CD14-positive monocyte (primary cell): ENCODE measurements at regions not wholly inside any gene's neighbourhood (a gene's known extent, or its start where the extent isn't known, plus 50 kb on each side); places are given as distances from the start of the nearest gene placed in this dataset.

ENCODE experiments used
- DNase-seq, 3 donors: peaks; one replicate each; pipeline ENCODE4 v3.0.0-alpha.2; 2011 to 2022
- H2AFZ ChIP-seq: 2 replicates; pipeline ENCODE4 v1.6.0; 2012; ENCODE audit warnings: mild to moderate bottlenecking, low read depth, low read length, inconsistent platforms; ENCODE audit not compliant: insufficient read depth, poor library complexity, severe bottlenecking
- H3K27ac ChIP-seq, 2 donors: 1 replicate in 1 of 2; 2 replicates in 1 of 2; pipeline ENCODE4 v1.5.1; 2012 to 2013; ENCODE audit warnings: low read length in 2 of 2, control low read depth in 1 of 2, inconsistent platforms in 1 of 2, low read depth in 1 of 2, mild to moderate bottlenecking in 1 of 2
- H3K27me3 ChIP-seq, 2 donors: one replicate each; pipeline versions ENCODE4 v1.6.0 to v1.6.1; 2011 to 2013; ENCODE audit warnings: low read length in 2 of 2; ENCODE audit not compliant: control insufficient read depth in 2 of 2, insufficient read depth in 2 of 2
- H3K36me3 ChIP-seq, 2 donors: replicated peaks in 1 of 2; 1 replicate in 1 of 2; 2 replicates in 1 of 2; pipeline versions ENCODE4 v1.5.1 to v1.6.1; 2012 to 2013; ENCODE audit warnings: low read length in 2 of 2, control low read depth in 1 of 2, inconsistent platforms in 1 of 2, mild to moderate bottlenecking in 1 of 2; ENCODE audit not compliant: insufficient read depth in 2 of 2, control insufficient read depth in 1 of 2
- H3K4me1 ChIP-seq, 2 donors: 1 replicate in 1 of 2; 2 replicates in 1 of 2; pipeline versions ENCODE4 v1.5.1 to v1.6.1; 2012 to 2013; ENCODE audit warnings: low read length in 2 of 2, control low read depth in 1 of 2, inconsistent platforms in 1 of 2, mild to moderate bottlenecking in 1 of 2, moderate library complexity in 1 of 2; ENCODE audit not compliant: insufficient read depth in 2 of 2, control insufficient read depth in 1 of 2
- H3K4me2 ChIP-seq: replicated peaks from 2 replicates; pipeline ENCODE3; 2012; ENCODE audit warnings: low read length, moderate library complexity, mild to moderate bottlenecking; ENCODE audit not compliant: poor library complexity, severe bottlenecking; ENCODE audit errors: extremely low read depth
- H3K4me3 ChIP-seq, 3 experiments: fragments of 200-600 bp in 1 of 3; sonication (generic) in 1 of 3; replicated peaks in 1 of 3; 1 replicate in 2 of 3; 2 replicates in 1 of 3; pipeline ENCODE4 v1.5.1; 2011 to 2013; ENCODE audit warnings: low read length in 3 of 3, mild to moderate bottlenecking in 3 of 3, control low read depth in 2 of 3, low read depth in 2 of 3, inconsistent platforms in 1 of 3, moderate library complexity in 1 of 3
- H3K79me2 ChIP-seq: 2 replicates; pipeline ENCODE4 v1.6.0; 2012; ENCODE audit warnings: mild to moderate bottlenecking, control low read depth, inconsistent platforms, low read length, moderate library complexity; ENCODE audit not compliant: insufficient read depth
- H3K9ac ChIP-seq: 2 replicates; pipeline ENCODE4 v1.6.0; 2017; ENCODE audit warnings: low read length, mild to moderate bottlenecking; ENCODE audit not compliant: insufficient read depth, poor library complexity, severe bottlenecking
- H3K9me3 ChIP-seq, 2 donors: replicated peaks in 1 of 2; 1 replicate in 1 of 2; 2 replicates in 1 of 2; pipeline versions ENCODE4 v1.5.1 to v1.6.1; 2012 to 2013; ENCODE audit warnings: low read length in 2 of 2, control low read depth in 1 of 2; ENCODE audit not compliant: control insufficient read depth in 1 of 2, insufficient read depth in 1 of 2
- H4K20me1 ChIP-seq: 2 replicates; pipeline ENCODE4 v1.6.0; 2012; ENCODE audit warnings: mild to moderate bottlenecking, low read length, control low read depth, moderate library complexity; ENCODE audit not compliant: insufficient read depth
- H3K27ac Mint-ChIP-seq, 7 donors: one replicate each; pipeline ENCODE4 v1.8.0; 2020; ENCODE audit warnings: mild to moderate bottlenecking in 7 of 7, mixed read lengths in 7 of 7, moderate library complexity in 6 of 7, inconsistent platforms in 2 of 7
- H3K27me3 Mint-ChIP-seq, 3 donors: one replicate each; pipeline ENCODE4 v1.8.0; 2021 to 2022; ENCODE audit warnings: low read depth in 3 of 3, mild to moderate bottlenecking in 3 of 3, mixed read lengths in 3 of 3, moderate library complexity in 3 of 3, inconsistent platforms in 1 of 3
- H3K36me3 Mint-ChIP-seq, 2 donors: one replicate each; pipeline ENCODE4 v1.8.0; 2020; ENCODE audit warnings: mixed read lengths in 2 of 2, inconsistent platforms in 1 of 2, mild to moderate bottlenecking in 1 of 2
- H3K4me1 Mint-ChIP-seq: one replicate; pipeline ENCODE4 v1.8.0; 2020; ENCODE audit warnings: mild to moderate bottlenecking, mixed read lengths
- H3K4me3 Mint-ChIP-seq, 2 donors: one replicate each; pipeline ENCODE4 v1.8.0; 2020; ENCODE audit warnings: mild to moderate bottlenecking in 2 of 2, mixed read lengths in 2 of 2, moderate library complexity in 1 of 2
- H3K9me3 Mint-ChIP-seq, 7 donors: one replicate each; pipeline ENCODE4 v1.8.0; 2020 to 2022; ENCODE audit warnings: mixed read lengths in 7 of 7, mild to moderate bottlenecking in 6 of 7, moderate library complexity in 6 of 7, inconsistent platforms in 2 of 7
- WGBS: methylation state at CpG from one replicate; pipeline ENCODE4 v1.1.5; 2013; ENCODE audit warnings: missing lambda C conversion rate; ENCODE audit not compliant: insufficient coverage; 5-methylcytosine and 5-hydroxymethylcytosine counted together
- intact Hi-C, 2 donors: fragments of 100-400 bp; cut with micrococcal nuclease; formaldehyde crosslinking; loops; one replicate each; pipeline versions ENCODE4 v1.15.0 to v1.15.1; 2023
- TF ChIP-seq, protein P1 (sequence below): fragments of 200-600 bp; IDR thresholded peaks from one replicate; pipeline ENCODE4 v1.8.0; 2022; ENCODE audit warnings: antibody characterized with exemption, mild to moderate bottlenecking

DNA sequence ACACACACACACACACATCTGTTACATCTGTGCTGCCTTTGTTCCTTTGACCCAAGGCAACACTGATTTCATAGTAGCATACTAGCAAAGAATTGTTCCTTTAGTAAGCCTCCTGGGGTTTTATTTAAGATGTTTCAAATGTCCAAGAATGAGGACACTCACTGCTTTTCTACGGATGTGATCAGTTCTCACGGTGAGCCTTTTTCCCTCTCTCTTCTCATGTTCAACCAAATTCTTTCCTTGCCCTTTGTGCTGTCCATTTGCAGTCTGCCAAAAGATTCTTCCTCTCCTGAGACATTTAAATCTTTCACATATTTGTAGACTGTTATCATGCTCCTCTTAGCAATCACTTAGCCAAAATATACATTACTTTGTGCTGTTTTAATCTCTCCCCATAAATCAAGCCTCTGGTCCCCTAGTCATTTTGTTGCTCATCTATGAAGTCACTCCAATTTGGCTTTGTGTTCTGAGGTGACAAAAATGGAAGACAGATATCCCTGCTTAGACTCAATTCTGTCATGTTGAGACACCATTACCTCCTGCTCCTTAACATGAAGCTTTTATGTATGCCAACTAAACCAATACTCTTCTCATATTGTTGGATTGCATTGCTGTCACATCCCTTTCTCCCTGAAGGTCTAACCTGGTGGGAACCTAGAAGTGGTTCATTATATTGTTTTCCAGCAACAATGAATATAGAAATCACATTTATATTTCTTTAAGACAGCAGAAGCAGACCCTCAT, 1605.3 kb upstream of the ACVR2A start:
- Mint-ChIP-seq H3K9me3 (no peaks in the 10 kb centered on the region), H3K4me1 (no peaks in the 10 kb centered on the region), H3K27me3 (peaks cover 0 to 2% (median 0%) of the 10 kb centered on the region in 3 donors), H3K36me3 (no peaks in the 10 kb centered on the region), H3K4me3 (no peak overlapping the region), H3K27ac (no peak overlapping the region)
- no peak for DNase-seq
- TF ChIP-seq, protein P1, sequence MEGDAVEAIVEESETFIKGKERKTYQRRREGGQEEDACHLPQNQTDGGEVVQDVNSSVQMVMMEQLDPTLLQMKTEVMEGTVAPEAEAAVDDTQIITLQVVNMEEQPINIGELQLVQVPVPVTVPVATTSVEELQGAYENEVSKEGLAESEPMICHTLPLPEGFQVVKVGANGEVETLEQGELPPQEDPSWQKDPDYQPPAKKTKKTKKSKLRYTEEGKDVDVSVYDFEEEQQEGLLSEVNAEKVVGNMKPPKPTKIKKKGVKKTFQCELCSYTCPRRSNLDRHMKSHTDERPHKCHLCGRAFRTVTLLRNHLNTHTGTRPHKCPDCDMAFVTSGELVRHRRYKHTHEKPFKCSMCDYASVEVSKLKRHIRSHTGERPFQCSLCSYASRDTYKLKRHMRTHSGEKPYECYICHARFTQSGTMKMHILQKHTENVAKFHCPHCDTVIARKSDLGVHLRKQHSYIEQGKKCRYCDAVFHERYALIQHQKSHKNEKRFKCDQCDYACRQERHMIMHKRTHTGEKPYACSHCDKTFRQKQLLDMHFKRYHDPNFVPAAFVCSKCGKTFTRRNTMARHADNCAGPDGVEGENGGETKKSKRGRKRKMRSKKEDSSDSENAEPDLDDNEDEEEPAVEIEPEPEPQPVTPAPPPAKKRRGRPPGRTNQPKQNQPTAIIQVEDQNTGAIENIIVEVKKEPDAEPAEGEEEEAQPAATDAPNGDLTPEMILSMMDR, result no peak
- intact Hi-C loops, result no loop called here
- H3K9ac ChIP-seq, result no peak overlapping the region
- H3K4me1 ChIP-seq, result no peaks in the 10 kb centered on the region
- no peaks in the 10 kb centered on the region for H3K36me3 ChIP-seq
- no peaks in the 10 kb centered on the region for H3K27me3 ChIP-seq
- no peaks in the 10 kb centered on the region for H4K20me1 ChIP-seq
- WGBS, result 90% methylated on average over 2 of the region's 2 CpGs
- no peaks in the 10 kb centered on the region for H3K79me2 ChIP-seq
- no peak overlapping the region for H3K4me2 ChIP-seq
- no peak overlapping the region for H3K27ac ChIP-seq
- H3K9me3 ChIP-seq, result no peaks in the 10 kb centered on the region
- no peak overlapping the region for H2AFZ ChIP-seq
- H3K4me3 ChIP-seq, result no peak overlapping the region

- 100% methylated on average over 1 of the region's 3 CpGs for WGBS
- H3K4me3 Mint-ChIP-seq, result no peak overlapping the region
These were observed 1606.4 kb upstream of the ACVR2A start for GRCh38 chr2:146238254-146238966.

More at GRCh38 chr2:146238254-146238966, 1606.4 kb upstream of the ACVR2A start:
- H3K27me3 Mint-ChIP-seq, result no peaks in the 10 kb centered on the region
- H3K27ac ChIP-seq, result no peak overlapping the region
- no peak overlapping the region for H3K27ac Mint-ChIP-seq
- H3K36me3 ChIP-seq, result no peaks in the 10 kb centered on the region
- no peak overlapping the region for H3K9ac ChIP-seq
- TF ChIP-seq, protein P1, result no peak
- no peaks in the 10 kb centered on the region for H4K20me1 ChIP-seq
- DNase-seq, result no peak
- no peaks in the 10 kb centered on the region for H3K9me3 Mint-ChIP-seq
- no peak overlapping the region for H2AFZ ChIP-seq
- no peaks in the 10 kb centered on the region for H3K36me3 Mint-ChIP-seq
- H3K9me3 ChIP-seq, result no peaks in the 10 kb centered on the region
- intact Hi-C loops, result no loop called here
- H3K4me3 ChIP-seq, result no peak overlapping the region
- no peaks in the 10 kb centered on the region for H3K4me1 ChIP-seq
- H3K27me3 ChIP-seq, result no peaks in the 10 kb centered on the region
- H3K79me2 ChIP-seq, result no peaks in the 10 kb centered on the region
- H3K4me1 Mint-ChIP-seq, result no peaks in the 10 kb centered on the region
- no peak overlapping the region for H3K4me2 ChIP-seq
